Endothelial cell of umbilical vein (primary cell): ENCODE measurements at regions not wholly inside any gene's neighbourhood (a gene's known extent, or its start where the extent isn't known, plus 50 kb on each side); places are given as distances from the start of the nearest gene placed in this dataset.
"Not testable (repeated sequence)": the region's sequence is repeated elsewhere in the genome, so short reads cannot be mapped to it uniquely, and the experiment has no call there.

Source experiments
- BruUV-seq: library from RNA; stranded (reverse); fragments of 400-500 nt; replicated peaks from 2 replicates; lab custom pipeline; 2021; lab: Mats Ljungman, UMichigan
- CTCF ChIA-PET: fragments of 300-600, 350-600 bp; sonication (Branson Sonifier 250); formaldehyde crosslinking; loops from one replicate; lab custom pipeline; 2021; ENCODE audit warnings: antibody characterized with exemption, inconsistent platforms; lab: Charles Lee
- POLR2A ChIA-PET: fragments of 300-600, 350-600 bp; sonication (Branson Sonifier 250); formaldehyde crosslinking; loops from one replicate; lab custom pipeline; 2021; ENCODE audit warnings: antibody characterized with exemption, inconsistent platforms; lab: Charles Lee
- DNase-seq: peaks from one replicate; pipeline ENCODE4 v3.0.0-alpha.2; 2011; ENCODE audit warnings: low read depth, low spot score
- FAIRE-seq: peaks from 2 replicates; lab custom pipeline; 2011; peaks lifted over from hg19 to GRCh38; lab: Jason Lieb, UNC
- H2AFZ ChIP-seq: 2 replicates; pipeline ENCODE4 v1.6.0; 2012; ENCODE audit warnings: low read depth, low read length, control low read depth, inconsistent platforms
- H3K27ac ChIP-seq: 2 replicates; pipeline ENCODE4 v1.5.1; 2011; ENCODE audit warnings: low read depth, mild to moderate bottlenecking, control low read depth, low read length, moderate library complexity; ENCODE audit not compliant: insufficient read depth
- H3K27me3 ChIP-seq, 2 experiments: 2 replicates each; pipeline versions ENCODE4 v1.6.0 to v1.6.1; 2011; ENCODE audit warnings: low read length in 2 of 2, mixed read lengths in 1 of 2; ENCODE audit not compliant: control insufficient read depth in 2 of 2, insufficient read depth in 2 of 2
- H3K36me3 ChIP-seq, 2 experiments: 2 replicates in 1 of 2; 3 replicates in 1 of 2; pipeline ENCODE4 v1.5.1; 2011; ENCODE audit warnings: low read length in 2 of 2, mild to moderate bottlenecking in 1 of 2, moderate library complexity in 1 of 2; ENCODE audit not compliant: control insufficient read depth in 2 of 2, insufficient read depth in 2 of 2; ENCODE audit errors: extremely low read depth in 1 of 2
- H3K4me1 ChIP-seq: 3 replicates; pipeline ENCODE4 v1.5.1; 2011; ENCODE audit warnings: mild to moderate bottlenecking, low read length; ENCODE audit not compliant: control insufficient read depth, insufficient read depth; ENCODE audit errors: extremely low read depth
- H3K4me2 ChIP-seq: 2 replicates; pipeline ENCODE4 v1.6.1; 2011; ENCODE audit warnings: low read length, control low read depth, mixed read lengths; ENCODE audit not compliant: insufficient read depth
- H3K4me3 ChIP-seq, 3 experiments: fragments of 200-600 bp in 1 of 3; sonication (generic), shearing (Covaris generic) in 1 of 3; replicated peaks in 1 of 3; 2 replicates each; pipeline ENCODE4 v1.5.1; 2011 to 2016; ENCODE audit warnings: control low read depth in 3 of 3, low read length in 3 of 3, mild to moderate bottlenecking in 2 of 3, inconsistent platforms in 1 of 3, low read depth in 1 of 3, moderate library complexity in 1 of 3; ENCODE audit not compliant: insufficient read depth in 1 of 3
- H3K79me2 ChIP-seq: 2 replicates; pipeline ENCODE4 v1.6.0; 2012; ENCODE audit warnings: low read length, inconsistent platforms; ENCODE audit not compliant: control insufficient read depth, insufficient read depth
- H3K9ac ChIP-seq: replicated peaks from 2 replicates; pipeline ENCODE3; 2011; ENCODE audit warnings: low read length, control low read depth; ENCODE audit not compliant: insufficient read depth; ENCODE audit errors: extremely low read depth
- H3K9me1 ChIP-seq: replicated peaks from 3 replicates; pipeline ENCODE4 v1.6.0; 2011; ENCODE audit warnings: mild to moderate bottlenecking, low read length; ENCODE audit not compliant: control insufficient read depth, insufficient read depth; ENCODE audit errors: extremely low read depth
- H3K9me3 ChIP-seq: replicated peaks from 2 replicates; pipeline ENCODE4 v1.5.1; 2012; ENCODE audit warnings: low read length, inconsistent platforms; ENCODE audit not compliant: control insufficient read depth, insufficient read depth
- H4K20me1 ChIP-seq: replicated peaks from 2 replicates; pipeline ENCODE3; 2011; ENCODE audit warnings: mild to moderate bottlenecking, low read length; ENCODE audit not compliant: control insufficient read depth, insufficient read depth; ENCODE audit errors: extremely low read depth
- CTCF ChIP-seq, 2 donors: IDR thresholded peaks; 1 replicate in 1 of 2; 2 replicates in 1 of 2; pipeline ENCODE4 v1.5.1; 2011; ENCODE audit warnings: low read length in 2 of 2, mild to moderate bottlenecking in 2 of 2, moderate library complexity in 2 of 2, control low read depth in 1 of 2, inconsistent platforms in 1 of 2, low read depth in 1 of 2; ENCODE audit not compliant: insufficient read depth in 1 of 2; ENCODE audit errors: extremely low read depth in 1 of 2
- EZH2 ChIP-seq: IDR thresholded peaks from 2 replicates; pipeline ENCODE4 v1.6.1; 2012; ENCODE audit warnings: borderline replicate concordance, low read depth, mild to moderate bottlenecking, moderate library complexity, low read length, inconsistent platforms; ENCODE audit not compliant: severe bottlenecking
- FOS ChIP-seq: IDR thresholded peaks from 2 replicates; pipeline ENCODE4 v1.6.1; 2011; ENCODE audit warnings: mild to moderate bottlenecking, low read length, moderate library complexity, borderline replicate concordance; ENCODE audit not compliant: insufficient read depth
- GATA2 ChIP-seq: IDR thresholded peaks from 2 replicates; pipeline ENCODE4 v1.7.0; 2011; ENCODE audit warnings: low read depth, mild to moderate bottlenecking, moderate library complexity, mixed read lengths, low read length; ENCODE audit not compliant: insufficient read length, insufficient read depth
- JUN ChIP-seq: IDR thresholded peaks from 2 replicates; pipeline ENCODE4 v1.6.1; 2011; ENCODE audit warnings: borderline replicate concordance, low read depth; ENCODE audit not compliant: insufficient read length, insufficient read depth
- MAX ChIP-seq: IDR thresholded peaks from 2 replicates; pipeline ENCODE4 v1.6.1; 2011; ENCODE audit not compliant: insufficient read depth, insufficient read length
- MYC ChIP-seq: IDR thresholded peaks from one replicate; pipeline ENCODE4 v1.6.1; 2011; ENCODE audit warnings: mild to moderate bottlenecking, low read depth, low read length
- POLR2A ChIP-seq: IDR thresholded peaks from 2 replicates; pipeline ENCODE4 v1.6.1; 2012; ENCODE audit warnings: low read depth, mild to moderate bottlenecking, control low read depth, low read length
- POLR2AphosphoS5 ChIP-seq: IDR thresholded peaks from 2 replicates; pipeline ENCODE4 v1.6.1; 2012; ENCODE audit warnings: low read depth, mild to moderate bottlenecking, control low read depth, low read length, moderate library complexity; ENCODE audit not compliant: insufficient read depth
- dilution Hi-C: fragments of 300-500 bp; cut with MboI; formaldehyde crosslinking; loops from one replicate; pipeline ENCODE4 v1.15.0; 2019; ENCODE audit warnings: low sequenced_read_pairs; ENCODE audit not compliant: extremely low pct_ligation_motif_present
- intact Hi-C: fragments of 100-400 bp; cut with micrococcal nuclease; formaldehyde crosslinking; loops from one replicate; pipeline ENCODE4 v1.10.0; 2022

GRCh38 chr9:135405145-135405464, 74.5 kb upstream of the PPP1R26 start:
- CTCF ChIA-PET = interaction anchor here (1.6 kb wide), 1 partner anchor 8 kb away, joined by 3 read pairs; no protein-coding TSS in a partner anchor
- intact Hi-C loops, H3K36me3 ChIP-seq, H3K4me3 ChIP-seq, H3K9ac ChIP-seq, H3K27ac ChIP-seq, H3K27me3 ChIP-seq, dilution Hi-C loops, H4K20me1 ChIP-seq, H2AFZ ChIP-seq, H3K9me3 ChIP-seq, H3K4me2 ChIP-seq, H3K9me1 ChIP-seq, FAIRE-seq, H3K79me2 ChIP-seq, H3K4me1 ChIP-seq, POLR2A ChIA-PET, BruUV-seq, DNase-seq: not testable (repeated sequence)

- ChIA-PET POLR2A (no interaction called here), CTCF (interaction anchor here (0.8 kb wide), 1 partner anchor 96 kb away, joined by 3 read pairs; no protein-coding TSS in a partner anchor)
- BruUV-seq = no TSS peak
- Histone ChIP-seq H3K27ac (no peak overlapping the region), H3K79me2 (no peaks in the 10 kb centered on the region), H3K4me3 (no peak overlapping the region), H3K27me3 (no peaks in the 10 kb centered on the region), H4K20me1 (no peaks in the 10 kb centered on the region), H2AFZ (no peak overlapping the region), H3K9ac (no peak overlapping the region), H3K9me3 (no peaks in the 10 kb centered on the region), H3K4me1 (no peaks in the 10 kb centered on the region), H3K36me3 (no peaks in the 10 kb centered on the region), H3K9me1 (no peaks in the 10 kb centered on the region), H3K4me2 (no peak overlapping the region)
- dilution Hi-C loops (no loop called here), intact Hi-C loops (no loop called here)
- TF ChIP-seq JUN (no peak), MAX (no peak), EZH2 (no peak), CTCF (IDR thresholded peaks at IDR 0.05; ENCODE audit: extremely low read depth in 1 of 2, insufficient read depth in 1 of 2, low read depth in 1 of 2, low read length in 2 of 2) (no peak), POLR2AphosphoS5 (no peak), GATA2 (no peak), POLR2A (no peak), FOS (no peak), MYC (no peak)
- FAIRE-seq (no peak), DNase-seq (no peak)
Measured at GRCh38 chr9:135408476-135409254, 70.9 kb upstream of the PPP1R26 start.
